Mammary epithelial cell (primary cell): ENCODE measurements at regions not wholly inside any gene's neighbourhood (a gene's known extent, or its start where the extent isn't known, plus 50 kb on each side); places are given as distances from the start of the nearest gene placed in this dataset.

Experiments
- CTCF ChIP-seq, 2 donors: IDR thresholded peaks in 1 of 2; conservative IDR thresholded peaks in 1 of 2; 2 replicates each; pipeline ENCODE4 v1.5.1; 2011 to 2012; ENCODE audit warnings: inconsistent platforms in 2 of 2, low read length in 2 of 2, mild to moderate bottlenecking in 2 of 2, control low read depth in 1 of 2, low read depth in 1 of 2; ENCODE audit not compliant: insufficient read depth in 1 of 2; ENCODE audit errors: extremely low read depth in 1 of 2
- EZH2 ChIP-seq: IDR thresholded peaks from 2 replicates; pipeline ENCODE4 v1.6.1; 2012; ENCODE audit warnings: low read length, inconsistent platforms, borderline replicate concordance

- TF ChIP-seq CTCF (conservative IDR thresholded peaks at IDR 0.05 in 1 of 2, IDR thresholded peaks at IDR 0.05 in 1 of 2; ENCODE audit: extremely low read depth in 1 of 2, insufficient read depth in 1 of 2, low read depth in 1 of 2, low read length in 2 of 2) (no peak), EZH2 (no peak)
Observed at GRCh38 chr5:124124711-124125229, 612.8 kb downstream of the CSNK1G3 start.
